ENCODE measurements at regions not wholly inside any gene's neighbourhood (a gene's known extent, or its start where the extent isn't known, plus 50 kb on each side); places are given as distances from the start of the nearest gene placed in this dataset.
A peak's percentile ranks its signal among the peaks of the same experiment; 100 is the strongest.

- Histone ChIP-seq H3K4me1 (no peaks in the 10 kb centered on the region), H3K9me3 (no peaks in the 10 kb centered on the region), H3K36me3 (no peaks in the 10 kb centered on the region), H3K27me3 (no peaks in the 10 kb centered on the region), H3K4me3 (no peak overlapping the region), H3K27ac (no peak overlapping the region)
- intact Hi-C loops (cut with DNase I) = no loop called here
- FAIRE-seq (no peak), DNase-seq (no peak), ATAC-seq (no peak)
- no peak for TF ChIP-seq CTCF (IDR thresholded peaks at IDR 0.05)
- 78 to 79% methylated on average over 7 of the region's 7 CpGs for WGBS, 2 donors
Measured at GRCh38 chr5:158561562-158562190, 538.0 kb downstream of the EBF1 start.

- WGBS, 2 donors = 50 to 59% methylated on average over 6 of the region's 6 CpGs
- H3K27ac ChIP-seq = no peak overlapping the region
- no peaks in the 10 kb centered on the region for H3K4me1 ChIP-seq
- ATAC-seq (peak in 1 of 4 donors; percentile 37), FAIRE-seq (no peak), DNase-seq (no peak)
- no peaks in the 10 kb centered on the region for H3K36me3 ChIP-seq
- H3K4me3 ChIP-seq = no peak overlapping the region
- TF ChIP-seq CTCF (IDR thresholded peaks at IDR 0.05) = no peak
- no peaks in the 10 kb centered on the region for H3K9me3 ChIP-seq
- H3K27me3 ChIP-seq = no peaks in the 10 kb centered on the region
- intact Hi-C loops (cut with DNase I) = no loop called here
Measured at GRCh38 chr5:158560170-158560569, 539.5 kb downstream of the EBF1 start.

- TF ChIP-seq CTCF (IDR thresholded peaks at IDR 0.05) = no peak
- intact Hi-C loops (cut with DNase I) = no loop called here
- WGBS, 2 donors = 93 to 94% methylated on average over 7 of the region's 7 CpGs
- Histone ChIP-seq H3K4me1 (no peaks in the 10 kb centered on the region), H3K4me3 (no peak overlapping the region), H3K36me3 (no peaks in the 10 kb centered on the region), H3K9me3 (no peaks in the 10 kb centered on the region), H3K27ac (no peak overlapping the region), H3K27me3 (no peaks in the 10 kb centered on the region)
- DNase-seq = no peak
- no peak for ATAC-seq
- no peak for FAIRE-seq
Measured at GRCh38 chr5:158559643-158560042, 540.1 kb downstream of the EBF1 start.

- no peaks in the 10 kb centered on the region for H3K36me3 ChIP-seq
- H3K27ac ChIP-seq = no peak overlapping the region
- intact Hi-C loops (cut with DNase I) = no loop called here
- H3K9me3 ChIP-seq = no peaks in the 10 kb centered on the region
- WGBS, 2 donors = 81 to 86% methylated on average over 4 of the region's 4 CpGs
- no peak overlapping the region for H3K4me3 ChIP-seq
- TF ChIP-seq CTCF (IDR thresholded peaks at IDR 0.05) = no peak
- no peaks in the 10 kb centered on the region for H3K27me3 ChIP-seq
- no peak for ATAC-seq
- H3K4me1 ChIP-seq = no peaks in the 10 kb centered on the region
- no peak for DNase-seq
- FAIRE-seq = no peak
Measured at GRCh38 chr5:158559066-158559465, 540.6 kb downstream of the EBF1 start.

DNA sequence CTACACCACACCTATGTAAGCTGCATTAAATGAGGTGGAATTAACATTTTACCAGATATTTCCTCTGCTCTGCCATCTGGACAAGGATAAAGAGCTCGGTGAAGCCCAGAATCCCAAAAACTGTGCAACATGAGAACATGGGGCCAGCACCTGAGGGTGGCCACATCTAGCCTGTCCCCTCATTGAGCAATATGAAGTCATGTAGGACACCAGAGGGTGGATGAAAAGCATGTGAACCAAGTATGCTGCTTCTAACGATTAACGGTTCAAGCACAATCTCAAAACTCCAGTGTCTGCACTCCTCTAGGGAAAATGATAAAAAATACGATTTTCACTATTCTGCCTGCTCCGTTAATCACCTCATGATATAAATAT lies 545.8 kb downstream of the EBF1 start:
- H3K4me3 ChIP-seq = no peak overlapping the region
- FAIRE-seq = no peak
- H3K27me3 ChIP-seq = no peaks in the 10 kb centered on the region
- H3K36me3 ChIP-seq = no peaks in the 10 kb centered on the region
- WGBS, 2 donors = 88 to 92% methylated on average over 5 of the region's 5 CpGs
- peak in 2 of 4 donors; percentile 11 to 27 for ATAC-seq
- no peak for DNase-seq
- H3K4me1 ChIP-seq = no peaks in the 10 kb centered on the region
- intact Hi-C loops (cut with DNase I) = no loop called here
- H3K27ac ChIP-seq = no peak overlapping the region
- no peak for TF ChIP-seq CTCF (IDR thresholded peaks at IDR 0.05)
- no peaks in the 10 kb centered on the region for H3K9me3 ChIP-seq

Data from pancreas (tissue), 10 donors.